Liver (tissue), 8 donors: ENCODE measurements at regions not wholly inside any gene's neighbourhood (a gene's known extent, or its start where the extent isn't known, plus 50 kb on each side); places are given as distances from the start of the nearest gene placed in this dataset.

ENCODE experiments used
- DNase-seq: peaks from one replicate; pipeline ENCODE4 v3.0.0-alpha.2; 2017; ENCODE audit warnings: low spot score
- H3K27ac ChIP-seq, 2 donors: one replicate each; pipeline ENCODE4 v1.7.0; 2013; ENCODE audit warnings: inconsistent platforms in 2 of 2, low read length in 2 of 2, control low read depth in 1 of 2, low read depth in 1 of 2, mild to moderate bottlenecking in 1 of 2
- H3K27me3 ChIP-seq, 4 donors: one replicate each; pipeline versions ENCODE4 v1.6.1 to v1.7.0; 2013; ENCODE audit warnings: low read length in 3 of 4, inconsistent platforms in 1 of 4, mild to moderate bottlenecking in 1 of 4, moderate library complexity in 1 of 4; ENCODE audit not compliant: control insufficient read depth in 4 of 4, insufficient read depth in 4 of 4
- H3K36me3 ChIP-seq, 4 donors: one replicate each; pipeline versions ENCODE4 v1.6.1 to v1.7.0; 2013; ENCODE audit warnings: low read length in 3 of 4, mild to moderate bottlenecking in 3 of 4, low read depth in 1 of 4, moderate library complexity in 1 of 4; ENCODE audit not compliant: control insufficient read depth in 4 of 4, insufficient read depth in 3 of 4
- H3K4me1 ChIP-seq, 4 donors: one replicate each; pipeline versions ENCODE4 v1.6.1 to v1.7.0; 2013; ENCODE audit warnings: low read length in 3 of 4, mild to moderate bottlenecking in 3 of 4, moderate library complexity in 1 of 4; ENCODE audit not compliant: control insufficient read depth in 4 of 4, insufficient read depth in 4 of 4
- H3K4me3 ChIP-seq, 3 donors: one replicate each; pipeline versions ENCODE4 v1.6.1 to v1.7.0; 2013; ENCODE audit warnings: low read length in 3 of 3, control low read depth in 1 of 3, low read depth in 1 of 3, mild to moderate bottlenecking in 1 of 3
- H3K9ac ChIP-seq, 2 donors: one replicate each; pipeline ENCODE4 v1.7.0; 2013; ENCODE audit warnings: low read length in 2 of 2, mild to moderate bottlenecking in 2 of 2, moderate library complexity in 2 of 2, control low read depth in 1 of 2, low read depth in 1 of 2
- H3K9me3 ChIP-seq, 4 donors: one replicate each; pipeline versions ENCODE4 v1.6.1 to v1.7.0; 2013; ENCODE audit warnings: low read length in 3 of 4; ENCODE audit not compliant: control insufficient read depth in 4 of 4
- EGR1 ChIP-seq, 2 donors: IDR thresholded peaks; 2 replicates each; pipeline ENCODE4 v1.6.1; 2016 to 2018; ENCODE audit warnings: antibody characterized with exemption in 2 of 2, low read depth in 2 of 2
- FOXA1 ChIP-seq: IDR thresholded peaks from 2 replicates; pipeline ENCODE4 v1.6.1; 2016; ENCODE audit warnings: antibody characterized with exemption
- FOXA2 ChIP-seq: IDR thresholded peaks from 2 replicates; pipeline ENCODE4 v1.6.1; 2016; ENCODE audit warnings: antibody characterized with exemption
- GABPA ChIP-seq, 2 donors: IDR thresholded peaks in 1 of 2; conservative IDR thresholded peaks in 1 of 2; 2 replicates each; pipeline ENCODE4 v1.6.1; 2016; ENCODE audit warnings: antibody characterized with exemption in 2 of 2, mild to moderate bottlenecking in 1 of 2, moderate library complexity in 1 of 2
- HNF4A ChIP-seq, 2 donors: conservative IDR thresholded peaks; 2 replicates each; pipeline ENCODE4 v1.6.1; 2016; ENCODE audit warnings: antibody characterized with exemption in 2 of 2, mild to moderate bottlenecking in 2 of 2
- HNF4G ChIP-seq: IDR thresholded peaks from 2 replicates; pipeline ENCODE4 v1.6.1; 2016; ENCODE audit warnings: antibody characterized with exemption
- JUND ChIP-seq, 2 donors: IDR thresholded peaks; 2 replicates each; pipeline ENCODE4 v1.6.1; 2016; ENCODE audit warnings: antibody characterized with exemption in 2 of 2
- NR2F2 ChIP-seq: IDR thresholded peaks from 2 replicates; pipeline ENCODE4 v1.6.1; 2016; ENCODE audit warnings: antibody characterized with exemption
- RAD21 ChIP-seq, 2 donors: IDR thresholded peaks; 2 replicates each; pipeline ENCODE4 v1.6.1; 2016; ENCODE audit warnings: antibody characterized with exemption in 2 of 2, mild to moderate bottlenecking in 2 of 2
- RXRA ChIP-seq, 2 donors: IDR thresholded peaks; 2 replicates each; pipeline ENCODE4 v1.6.1; 2017 to 2018; ENCODE audit warnings: antibody characterized with exemption in 2 of 2, mild to moderate bottlenecking in 1 of 2
- SP1 ChIP-seq: IDR thresholded peaks from 2 replicates; pipeline ENCODE4 v1.6.1; 2018; ENCODE audit warnings: antibody characterized with exemption, mild to moderate bottlenecking
- TAF1 ChIP-seq: conservative IDR thresholded peaks from 2 replicates; pipeline ENCODE4 v1.6.1; 2016; ENCODE audit warnings: antibody characterized with exemption, mild to moderate bottlenecking
- YY1 ChIP-seq: IDR thresholded peaks from 2 replicates; pipeline ENCODE4 v1.6.1; 2016; ENCODE audit warnings: antibody characterized with exemption, mild to moderate bottlenecking
- WGBS: extraction: QIAGEN DNeasy Blood & Tissue Kit; methylation state at CpG from one replicate; pipeline ENCODE4 v1.1.7; 2013; 5-methylcytosine and 5-hydroxymethylcytosine counted together
- TF ChIP-seq, protein P1 (sequence below): IDR thresholded peaks from 2 replicates; pipeline ENCODE4 v1.6.1; 2016; ENCODE audit warnings: antibody characterized with exemption
- TF ChIP-seq, protein P2 (sequence below): IDR thresholded peaks from 2 replicates; pipeline ENCODE4 v1.6.1; 2016; ENCODE audit warnings: antibody characterized with exemption
- TF ChIP-seq, protein P3 (sequence below): fragments of 150-350 bp; IDR thresholded peaks from 2 replicates; pipeline ENCODE4 v1.5.1; 2017; ENCODE audit warnings: improper control_type of control experiment, low read depth, low read length; ENCODE audit not compliant: missing input control
- TF ChIP-seq, protein P4 (sequence below): IDR thresholded peaks from 2 replicates; pipeline ENCODE4 v1.6.1; 2016; ENCODE audit warnings: antibody characterized with exemption, mild to moderate bottlenecking
- TF ChIP-seq, protein P5 (sequence below): IDR thresholded peaks from 2 replicates; pipeline ENCODE4 v1.6.1; 2016; ENCODE audit warnings: antibody characterized with exemption
- donor health status: healthy.
- donor health status: healthy.
- donor health status: healthy.
- donor health status: healthy.
- donor health status: healthy.

DNA sequence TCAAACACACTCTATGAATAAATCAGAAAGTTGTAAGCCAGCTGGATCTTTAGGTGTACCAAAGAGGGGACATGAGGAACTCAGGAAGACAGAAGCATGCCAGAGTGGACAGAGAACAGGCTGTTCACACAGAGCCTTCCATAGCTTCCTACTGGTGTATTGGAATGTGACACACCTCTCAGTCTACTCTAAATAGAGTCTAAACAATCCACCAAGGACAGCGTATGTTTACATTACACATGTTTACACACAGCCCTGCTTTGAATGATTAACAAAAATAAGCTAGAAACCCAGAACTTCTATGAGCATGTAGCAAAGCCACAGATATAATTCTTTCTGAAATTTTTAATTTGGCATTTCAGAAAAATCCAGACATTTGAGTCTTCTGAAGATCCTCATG lies 1279.0 kb upstream of the CDH8 start:
- no peaks in the 10 kb centered on the region for H3K27me3 ChIP-seq
- H3K4me1 ChIP-seq: peaks cover 0 to 4% (median 0%) of the 10 kb centered on the region in 4 donors
- WGBS: 25% methylated on average over 1 of the region's 1 CpG
- TF ChIP-seq YY1 (peak; percentile 37), RAD21 (IDR thresholded peaks at IDR 0.05) (no peak), EGR1 (IDR thresholded peaks at IDR 0.05; ENCODE audit: low read depth in 2 of 2) (no peak), TAF1 (no peak), FOXA2 (peak; percentile 88), GABPA (IDR thresholded peaks at IDR 0.05 in 1 of 2, conservative IDR thresholded peaks at IDR 0.05 in 1 of 2) (no peak), FOXA1 (peak; percentile 81), JUND (IDR thresholded peaks at IDR 0.05) (peak in 1 of 2 donors; percentile 15), SP1 (peak; percentile 71), HNF4A (conservative IDR thresholded peaks at IDR 0.05) (peak; percentile 21 to 22), HNF4G (no peak), RXRA (IDR thresholded peaks at IDR 0.05) (peak in 1 of 2 donors; percentile 7), NR2F2 (no peak)
- TF ChIP-seq, protein P1, sequence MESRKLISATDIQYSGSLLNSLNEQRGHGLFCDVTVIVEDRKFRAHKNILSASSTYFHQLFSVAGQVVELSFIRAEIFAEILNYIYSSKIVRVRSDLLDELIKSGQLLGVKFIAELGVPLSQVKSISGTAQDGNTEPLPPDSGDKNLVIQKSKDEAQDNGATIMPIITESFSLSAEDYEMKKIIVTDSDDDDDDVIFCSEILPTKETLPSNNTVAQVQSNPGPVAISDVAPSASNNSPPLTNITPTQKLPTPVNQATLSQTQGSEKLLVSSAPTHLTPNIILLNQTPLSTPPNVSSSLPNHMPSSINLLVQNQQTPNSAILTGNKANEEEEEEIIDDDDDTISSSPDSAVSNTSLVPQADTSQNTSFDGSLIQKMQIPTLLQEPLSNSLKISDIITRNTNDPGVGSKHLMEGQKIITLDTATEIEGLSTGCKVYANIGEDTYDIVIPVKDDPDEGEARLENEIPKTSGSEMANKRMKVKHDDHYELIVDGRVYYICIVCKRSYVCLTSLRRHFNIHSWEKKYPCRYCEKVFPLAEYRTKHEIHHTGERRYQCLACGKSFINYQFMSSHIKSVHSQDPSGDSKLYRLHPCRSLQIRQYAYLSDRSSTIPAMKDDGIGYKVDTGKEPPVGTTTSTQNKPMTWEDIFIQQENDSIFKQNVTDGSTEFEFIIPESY: no peak
- TF ChIP-seq, protein P2, sequence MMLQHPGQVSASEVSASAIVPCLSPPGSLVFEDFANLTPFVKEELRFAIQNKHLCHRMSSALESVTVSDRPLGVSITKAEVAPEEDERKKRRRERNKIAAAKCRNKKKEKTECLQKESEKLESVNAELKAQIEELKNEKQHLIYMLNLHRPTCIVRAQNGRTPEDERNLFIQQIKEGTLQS: no peak
- TF ChIP-seq, protein P3, sequence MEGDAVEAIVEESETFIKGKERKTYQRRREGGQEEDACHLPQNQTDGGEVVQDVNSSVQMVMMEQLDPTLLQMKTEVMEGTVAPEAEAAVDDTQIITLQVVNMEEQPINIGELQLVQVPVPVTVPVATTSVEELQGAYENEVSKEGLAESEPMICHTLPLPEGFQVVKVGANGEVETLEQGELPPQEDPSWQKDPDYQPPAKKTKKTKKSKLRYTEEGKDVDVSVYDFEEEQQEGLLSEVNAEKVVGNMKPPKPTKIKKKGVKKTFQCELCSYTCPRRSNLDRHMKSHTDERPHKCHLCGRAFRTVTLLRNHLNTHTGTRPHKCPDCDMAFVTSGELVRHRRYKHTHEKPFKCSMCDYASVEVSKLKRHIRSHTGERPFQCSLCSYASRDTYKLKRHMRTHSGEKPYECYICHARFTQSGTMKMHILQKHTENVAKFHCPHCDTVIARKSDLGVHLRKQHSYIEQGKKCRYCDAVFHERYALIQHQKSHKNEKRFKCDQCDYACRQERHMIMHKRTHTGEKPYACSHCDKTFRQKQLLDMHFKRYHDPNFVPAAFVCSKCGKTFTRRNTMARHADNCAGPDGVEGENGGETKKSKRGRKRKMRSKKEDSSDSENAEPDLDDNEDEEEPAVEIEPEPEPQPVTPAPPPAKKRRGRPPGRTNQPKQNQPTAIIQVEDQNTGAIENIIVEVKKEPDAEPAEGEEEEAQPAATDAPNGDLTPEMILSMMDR: no peak
- TF ChIP-seq, protein P4, sequence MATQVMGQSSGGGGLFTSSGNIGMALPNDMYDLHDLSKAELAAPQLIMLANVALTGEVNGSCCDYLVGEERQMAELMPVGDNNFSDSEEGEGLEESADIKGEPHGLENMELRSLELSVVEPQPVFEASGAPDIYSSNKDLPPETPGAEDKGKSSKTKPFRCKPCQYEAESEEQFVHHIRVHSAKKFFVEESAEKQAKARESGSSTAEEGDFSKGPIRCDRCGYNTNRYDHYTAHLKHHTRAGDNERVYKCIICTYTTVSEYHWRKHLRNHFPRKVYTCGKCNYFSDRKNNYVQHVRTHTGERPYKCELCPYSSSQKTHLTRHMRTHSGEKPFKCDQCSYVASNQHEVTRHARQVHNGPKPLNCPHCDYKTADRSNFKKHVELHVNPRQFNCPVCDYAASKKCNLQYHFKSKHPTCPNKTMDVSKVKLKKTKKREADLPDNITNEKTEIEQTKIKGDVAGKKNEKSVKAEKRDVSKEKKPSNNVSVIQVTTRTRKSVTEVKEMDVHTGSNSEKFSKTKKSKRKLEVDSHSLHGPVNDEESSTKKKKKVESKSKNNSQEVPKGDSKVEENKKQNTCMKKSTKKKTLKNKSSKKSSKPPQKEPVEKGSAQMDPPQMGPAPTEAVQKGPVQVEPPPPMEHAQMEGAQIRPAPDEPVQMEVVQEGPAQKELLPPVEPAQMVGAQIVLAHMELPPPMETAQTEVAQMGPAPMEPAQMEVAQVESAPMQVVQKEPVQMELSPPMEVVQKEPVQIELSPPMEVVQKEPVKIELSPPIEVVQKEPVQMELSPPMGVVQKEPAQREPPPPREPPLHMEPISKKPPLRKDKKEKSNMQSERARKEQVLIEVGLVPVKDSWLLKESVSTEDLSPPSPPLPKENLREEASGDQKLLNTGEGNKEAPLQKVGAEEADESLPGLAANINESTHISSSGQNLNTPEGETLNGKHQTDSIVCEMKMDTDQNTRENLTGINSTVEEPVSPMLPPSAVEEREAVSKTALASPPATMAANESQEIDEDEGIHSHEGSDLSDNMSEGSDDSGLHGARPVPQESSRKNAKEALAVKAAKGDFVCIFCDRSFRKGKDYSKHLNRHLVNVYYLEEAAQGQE: peak; percentile 40
- TF ChIP-seq, protein P5, sequence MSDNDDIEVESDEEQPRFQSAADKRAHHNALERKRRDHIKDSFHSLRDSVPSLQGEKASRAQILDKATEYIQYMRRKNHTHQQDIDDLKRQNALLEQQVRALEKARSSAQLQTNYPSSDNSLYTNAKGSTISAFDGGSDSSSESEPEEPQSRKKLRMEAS: no peak
- H3K9ac ChIP-seq: peak overlapping the region in 1 of 2 donors; percentile 53
- no peaks in the 10 kb centered on the region for H3K9me3 ChIP-seq
- no peak for DNase-seq
- no peak overlapping the region for H3K4me3 ChIP-seq
- H3K36me3 ChIP-seq: no peaks in the 10 kb centered on the region
- H3K27ac ChIP-seq: peak overlapping the region in 1 of 2 donors; percentile 57
